Keratinocyte (primary cell): ENCODE measurements at regions not wholly inside any gene's neighbourhood (a gene's known extent, or its start where the extent isn't known, plus 50 kb on each side); places are given as distances from the start of the nearest gene placed in this dataset.

Experiments used
- EZH2 ChIP-seq: IDR thresholded peaks from one replicate; pipeline ENCODE4 v1.6.1; 2012; ENCODE audit warnings: inconsistent platforms, mild to moderate bottlenecking, low read length, moderate library complexity
- TF ChIP-seq, protein P1 (sequence below), 3 experiments: IDR thresholded peaks in 1 of 3; conservative IDR thresholded peaks in 1 of 3; optimal IDR thresholded peaks in 1 of 3; 2 replicates in 2 of 3; 3 replicates in 1 of 3; pipeline versions ENCODE3 to v1.5.1; 2011; ENCODE audit warnings: low read length in 3 of 3, mild to moderate bottlenecking in 3 of 3, moderate library complexity in 2 of 3, control low read depth in 1 of 3, inconsistent platforms in 1 of 3; ENCODE audit not compliant: insufficient read depth in 2 of 3; ENCODE audit errors: extremely low read depth in 1 of 3

DNA sequence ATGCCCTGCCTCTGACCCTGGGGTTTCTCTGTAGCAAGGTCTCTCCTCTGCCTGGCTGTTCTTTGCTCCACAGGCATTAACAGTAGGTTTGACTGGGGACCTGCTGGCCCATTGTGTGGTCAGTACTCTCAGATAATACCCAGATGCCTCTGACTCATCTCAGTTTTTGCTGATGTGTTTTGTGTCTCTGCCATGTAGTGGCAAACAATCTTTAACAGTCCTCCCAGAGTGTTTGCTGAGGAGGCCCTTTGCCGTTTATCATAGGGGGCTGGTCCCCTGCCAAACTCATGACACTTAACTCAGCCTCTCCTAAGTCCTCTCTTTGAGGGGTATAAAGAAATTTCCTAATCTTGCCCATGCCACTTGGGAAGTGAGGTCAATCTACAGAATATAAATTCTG is 793.7 kb upstream of the FANCL start:
- TF ChIP-seq, protein P1, sequence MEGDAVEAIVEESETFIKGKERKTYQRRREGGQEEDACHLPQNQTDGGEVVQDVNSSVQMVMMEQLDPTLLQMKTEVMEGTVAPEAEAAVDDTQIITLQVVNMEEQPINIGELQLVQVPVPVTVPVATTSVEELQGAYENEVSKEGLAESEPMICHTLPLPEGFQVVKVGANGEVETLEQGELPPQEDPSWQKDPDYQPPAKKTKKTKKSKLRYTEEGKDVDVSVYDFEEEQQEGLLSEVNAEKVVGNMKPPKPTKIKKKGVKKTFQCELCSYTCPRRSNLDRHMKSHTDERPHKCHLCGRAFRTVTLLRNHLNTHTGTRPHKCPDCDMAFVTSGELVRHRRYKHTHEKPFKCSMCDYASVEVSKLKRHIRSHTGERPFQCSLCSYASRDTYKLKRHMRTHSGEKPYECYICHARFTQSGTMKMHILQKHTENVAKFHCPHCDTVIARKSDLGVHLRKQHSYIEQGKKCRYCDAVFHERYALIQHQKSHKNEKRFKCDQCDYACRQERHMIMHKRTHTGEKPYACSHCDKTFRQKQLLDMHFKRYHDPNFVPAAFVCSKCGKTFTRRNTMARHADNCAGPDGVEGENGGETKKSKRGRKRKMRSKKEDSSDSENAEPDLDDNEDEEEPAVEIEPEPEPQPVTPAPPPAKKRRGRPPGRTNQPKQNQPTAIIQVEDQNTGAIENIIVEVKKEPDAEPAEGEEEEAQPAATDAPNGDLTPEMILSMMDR (optimal IDR thresholded peaks at IDR 0.05 in 1 of 3, IDR thresholded peaks at IDR 0.05 in 1 of 3, conservative IDR thresholded peaks at IDR 0.05 in 1 of 3; ENCODE audit: extremely low read depth in 1 of 3, insufficient read depth in 2 of 3, low read length in 3 of 3): no peak
- no peak for TF ChIP-seq EZH2
